ENCODE measurements at regions not wholly inside any gene's neighbourhood (a gene's known extent, or its start where the extent isn't known, plus 50 kb on each side); places are given as distances from the start of the nearest gene placed in this dataset.

DNA sequence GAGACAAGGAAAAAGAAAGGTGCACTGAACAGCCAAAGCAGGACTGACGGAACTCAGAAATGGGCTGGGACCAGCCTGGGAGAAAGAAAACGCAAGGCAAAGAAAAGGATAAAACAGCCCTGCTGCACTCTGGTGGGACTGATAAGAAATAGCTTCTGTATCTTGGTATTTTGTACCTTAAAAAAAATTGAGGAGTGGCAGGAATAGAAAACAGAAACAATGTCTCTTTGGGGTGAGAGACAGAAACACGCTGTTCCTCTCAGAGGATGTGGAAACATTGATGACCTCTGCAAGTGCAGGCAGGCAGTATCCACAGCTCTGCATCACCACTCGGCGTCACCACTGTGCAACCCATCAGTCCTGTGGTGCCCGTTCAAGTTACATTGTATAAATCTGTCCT, 152.5 kb upstream of the SPRY1 start:
- H3K4me3 ChIP-seq (replicated peaks; ENCODE audit: low read depth, low read length) = no peak overlapping the region
- DNase-seq (ENCODE audit: extremely low read depth, low read depth) = no peak
- peak; percentile 4 for TF ChIP-seq CTCF (IDR thresholded peaks at IDR 0.05; ENCODE audit: low read depth, low read length, missing control alignments)

- no peak for DNase-seq (ENCODE audit: extremely low read depth, low read depth)
- TF ChIP-seq CTCF (IDR thresholded peaks at IDR 0.05; ENCODE audit: low read depth, low read length, missing control alignments) = no peak
- no peak overlapping the region for H3K4me3 ChIP-seq (replicated peaks; ENCODE audit: low read depth, low read length)
These were observed 150.5 kb upstream of the SPRY1 start for GRCh38 chr4:123246085-123246484.

DNA sequence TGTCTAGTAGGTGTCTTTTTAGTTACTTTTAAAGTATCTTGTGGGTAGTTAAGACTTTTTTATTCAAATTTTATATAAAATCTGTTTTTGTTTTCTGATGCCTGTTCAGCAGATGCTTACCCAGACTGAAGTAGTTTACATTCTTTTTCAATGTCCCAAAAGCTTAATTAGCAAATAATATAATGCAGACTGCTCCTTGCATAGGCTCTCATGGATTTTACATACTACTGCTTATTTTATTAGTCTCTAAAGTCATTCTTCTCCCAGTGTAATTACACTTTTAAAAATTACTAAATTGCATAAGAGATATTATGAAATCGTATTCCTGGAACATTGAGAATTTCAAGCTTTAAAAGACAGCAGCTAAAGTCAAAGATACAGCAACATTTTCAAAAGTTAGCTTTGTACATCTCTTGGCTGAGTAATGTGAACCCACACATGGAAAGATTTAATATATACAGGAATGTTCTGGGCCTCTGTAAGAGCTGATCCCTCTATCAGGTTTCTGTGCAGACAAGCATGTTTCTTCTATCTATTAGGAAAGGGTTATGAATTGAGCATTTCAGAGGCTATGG, 148.4 kb upstream of the SPRY1 start:
- TF ChIP-seq CTCF (IDR thresholded peaks at IDR 0.05; ENCODE audit: low read depth, low read length, missing control alignments) = no peak
- no peak for DNase-seq (ENCODE audit: extremely low read depth, low read depth)

GRCh38 chr4:123249821-123250220, 146.8 kb upstream of the SPRY1 start:
- no peak for DNase-seq (ENCODE audit: extremely low read depth, low read depth)
- TF ChIP-seq CTCF (IDR thresholded peaks at IDR 0.05; ENCODE audit: low read depth, low read length, missing control alignments) = no peak
- no peak overlapping the region for H3K4me3 ChIP-seq (replicated peaks; ENCODE audit: low read depth, low read length)

More for the DNA sequence above, 148.4 kb upstream of the SPRY1 start:
- no peak overlapping the region for H3K4me3 ChIP-seq (replicated peaks; ENCODE audit: low read depth, low read length)

DNA sequence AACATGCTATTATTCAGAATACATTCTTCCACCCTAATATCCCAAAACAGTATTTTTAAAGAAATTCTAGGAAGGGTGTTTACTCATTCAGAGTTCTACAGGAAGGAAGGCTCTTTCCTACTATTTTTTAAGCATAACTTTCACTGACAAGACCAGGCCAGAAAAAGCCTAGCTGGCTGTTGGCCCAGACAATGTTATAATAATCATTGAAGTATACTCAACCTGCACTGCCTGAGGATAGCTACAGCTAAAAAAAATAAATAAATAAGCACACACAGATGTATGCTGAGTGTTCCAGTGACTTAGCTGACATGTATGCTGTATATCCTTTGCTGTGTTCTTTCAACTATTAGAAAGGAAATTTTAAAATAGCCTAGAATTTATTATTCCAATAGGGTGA, 145.8 kb upstream of the SPRY1 start:
- no peak for TF ChIP-seq CTCF (IDR thresholded peaks at IDR 0.05; ENCODE audit: low read depth, low read length, missing control alignments)
- DNase-seq (ENCODE audit: extremely low read depth, low read depth) = no peak
- H3K4me3 ChIP-seq (replicated peaks; ENCODE audit: low read depth, low read length) = no peak overlapping the region

DNA sequence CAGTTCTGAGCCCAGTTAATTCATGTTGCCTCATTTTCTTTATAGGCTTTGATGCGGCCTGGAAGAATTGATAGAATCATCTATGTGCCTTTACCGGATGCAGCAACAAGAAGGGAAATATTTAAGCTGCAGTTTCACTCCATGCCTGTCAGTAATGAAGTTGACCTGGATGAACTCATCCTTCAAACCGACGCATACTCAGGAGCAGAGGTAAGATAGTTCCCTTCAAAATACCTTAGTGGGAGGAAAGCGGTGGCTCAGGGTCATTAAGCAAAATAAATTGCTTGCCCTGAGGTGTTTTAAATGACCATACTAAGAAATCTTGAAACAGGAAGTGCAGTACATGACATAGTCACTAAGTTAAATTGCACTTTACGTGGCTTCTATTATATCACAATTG, 140.6 kb upstream of the SPRY1 start:
- TF ChIP-seq CTCF (IDR thresholded peaks at IDR 0.05; ENCODE audit: low read depth, low read length, missing control alignments) = no peak
- DNase-seq (ENCODE audit: extremely low read depth, low read depth) = no peak
- no peak overlapping the region for H3K4me3 ChIP-seq (replicated peaks; ENCODE audit: low read depth, low read length)

DNA sequence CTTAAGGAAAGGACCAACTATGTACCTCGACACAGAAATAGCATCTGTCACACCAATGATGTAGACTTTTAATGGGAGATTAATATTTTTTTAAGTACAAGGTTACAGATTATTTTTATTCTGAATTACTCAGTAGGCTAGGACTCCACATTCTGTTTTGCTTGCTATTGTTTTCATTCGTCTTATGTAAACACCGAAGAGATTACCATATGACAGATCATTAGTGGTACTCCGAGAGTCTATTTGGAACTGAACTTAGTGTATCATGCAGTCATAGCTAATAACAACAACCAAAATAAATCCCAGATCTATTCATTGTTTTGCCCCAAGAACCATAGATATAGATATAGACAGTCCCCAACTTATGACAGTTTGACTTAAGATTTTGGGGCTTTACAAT, 139.7 kb upstream of the SPRY1 start:
- TF ChIP-seq CTCF (IDR thresholded peaks at IDR 0.05; ENCODE audit: low read depth, low read length, missing control alignments) = no peak
- DNase-seq (ENCODE audit: extremely low read depth, low read depth) = no peak
- H3K4me3 ChIP-seq (replicated peaks; ENCODE audit: low read depth, low read length) = no peak overlapping the region

Data from HFF-Myc (cell line).